Endothelial cell of umbilical vein (primary cell): ENCODE measurements at regions not wholly inside any gene's neighbourhood (a gene's known extent, or its start where the extent isn't known, plus 50 kb on each side); places are given as distances from the start of the nearest gene placed in this dataset.

Experiments used
- BruUV-seq: library from RNA; stranded (reverse); fragments of 400-500 nt; replicated peaks from 2 replicates; lab custom pipeline; 2021; lab: Mats Ljungman, UMichigan
- CTCF ChIA-PET: fragments of 300-600, 350-600 bp; sonication (Branson Sonifier 250); formaldehyde crosslinking; loops from one replicate; lab custom pipeline; 2021; ENCODE audit warnings: antibody characterized with exemption, inconsistent platforms; lab: Charles Lee
- POLR2A ChIA-PET: fragments of 300-600, 350-600 bp; sonication (Branson Sonifier 250); formaldehyde crosslinking; loops from one replicate; lab custom pipeline; 2021; ENCODE audit warnings: antibody characterized with exemption, inconsistent platforms; lab: Charles Lee
- DNase-seq: peaks from one replicate; pipeline ENCODE4 v3.0.0-alpha.2; 2011; ENCODE audit warnings: low read depth, low spot score
- FAIRE-seq: peaks from 2 replicates; lab custom pipeline; 2011; peaks lifted over from hg19 to GRCh38; lab: Jason Lieb, UNC
- H2AFZ ChIP-seq: 2 replicates; pipeline ENCODE4 v1.6.0; 2012; ENCODE audit warnings: low read depth, low read length, control low read depth, inconsistent platforms
- H3K27ac ChIP-seq: 2 replicates; pipeline ENCODE4 v1.5.1; 2011; ENCODE audit warnings: low read depth, mild to moderate bottlenecking, control low read depth, low read length, moderate library complexity; ENCODE audit not compliant: insufficient read depth
- H3K27me3 ChIP-seq, 2 experiments: 2 replicates each; pipeline versions ENCODE4 v1.6.0 to v1.6.1; 2011; ENCODE audit warnings: low read length in 2 of 2, mixed read lengths in 1 of 2; ENCODE audit not compliant: control insufficient read depth in 2 of 2, insufficient read depth in 2 of 2
- H3K36me3 ChIP-seq, 2 experiments: 2 replicates in 1 of 2; 3 replicates in 1 of 2; pipeline ENCODE4 v1.5.1; 2011; ENCODE audit warnings: low read length in 2 of 2, mild to moderate bottlenecking in 1 of 2, moderate library complexity in 1 of 2; ENCODE audit not compliant: control insufficient read depth in 2 of 2, insufficient read depth in 2 of 2; ENCODE audit errors: extremely low read depth in 1 of 2
- H3K4me1 ChIP-seq: 3 replicates; pipeline ENCODE4 v1.5.1; 2011; ENCODE audit warnings: mild to moderate bottlenecking, low read length; ENCODE audit not compliant: control insufficient read depth, insufficient read depth; ENCODE audit errors: extremely low read depth
- H3K4me2 ChIP-seq: 2 replicates; pipeline ENCODE4 v1.6.1; 2011; ENCODE audit warnings: low read length, control low read depth, mixed read lengths; ENCODE audit not compliant: insufficient read depth
- H3K4me3 ChIP-seq, 3 experiments: fragments of 200-600 bp in 1 of 3; sonication (generic), shearing (Covaris generic) in 1 of 3; replicated peaks in 1 of 3; 2 replicates each; pipeline ENCODE4 v1.5.1; 2011 to 2016; ENCODE audit warnings: control low read depth in 3 of 3, low read length in 3 of 3, mild to moderate bottlenecking in 2 of 3, inconsistent platforms in 1 of 3, low read depth in 1 of 3, moderate library complexity in 1 of 3; ENCODE audit not compliant: insufficient read depth in 1 of 3
- H3K79me2 ChIP-seq: 2 replicates; pipeline ENCODE4 v1.6.0; 2012; ENCODE audit warnings: low read length, inconsistent platforms; ENCODE audit not compliant: control insufficient read depth, insufficient read depth
- H3K9ac ChIP-seq: replicated peaks from 2 replicates; pipeline ENCODE3; 2011; ENCODE audit warnings: low read length, control low read depth; ENCODE audit not compliant: insufficient read depth; ENCODE audit errors: extremely low read depth
- H3K9me1 ChIP-seq: replicated peaks from 3 replicates; pipeline ENCODE4 v1.6.0; 2011; ENCODE audit warnings: mild to moderate bottlenecking, low read length; ENCODE audit not compliant: control insufficient read depth, insufficient read depth; ENCODE audit errors: extremely low read depth
- H3K9me3 ChIP-seq: replicated peaks from 2 replicates; pipeline ENCODE4 v1.5.1; 2012; ENCODE audit warnings: low read length, inconsistent platforms; ENCODE audit not compliant: control insufficient read depth, insufficient read depth
- H4K20me1 ChIP-seq: replicated peaks from 2 replicates; pipeline ENCODE3; 2011; ENCODE audit warnings: mild to moderate bottlenecking, low read length; ENCODE audit not compliant: control insufficient read depth, insufficient read depth; ENCODE audit errors: extremely low read depth
- EZH2 ChIP-seq: IDR thresholded peaks from 2 replicates; pipeline ENCODE4 v1.6.1; 2012; ENCODE audit warnings: borderline replicate concordance, low read depth, mild to moderate bottlenecking, moderate library complexity, low read length, inconsistent platforms; ENCODE audit not compliant: severe bottlenecking
- FOS ChIP-seq: IDR thresholded peaks from 2 replicates; pipeline ENCODE4 v1.6.1; 2011; ENCODE audit warnings: mild to moderate bottlenecking, low read length, moderate library complexity, borderline replicate concordance; ENCODE audit not compliant: insufficient read depth
- GATA2 ChIP-seq: IDR thresholded peaks from 2 replicates; pipeline ENCODE4 v1.7.0; 2011; ENCODE audit warnings: low read depth, mild to moderate bottlenecking, moderate library complexity, mixed read lengths, low read length; ENCODE audit not compliant: insufficient read length, insufficient read depth
- JUN ChIP-seq: IDR thresholded peaks from 2 replicates; pipeline ENCODE4 v1.6.1; 2011; ENCODE audit warnings: borderline replicate concordance, low read depth; ENCODE audit not compliant: insufficient read length, insufficient read depth
- MYC ChIP-seq: IDR thresholded peaks from one replicate; pipeline ENCODE4 v1.6.1; 2011; ENCODE audit warnings: mild to moderate bottlenecking, low read depth, low read length
- POLR2A ChIP-seq: IDR thresholded peaks from 2 replicates; pipeline ENCODE4 v1.6.1; 2012; ENCODE audit warnings: low read depth, mild to moderate bottlenecking, control low read depth, low read length
- POLR2AphosphoS5 ChIP-seq: IDR thresholded peaks from 2 replicates; pipeline ENCODE4 v1.6.1; 2012; ENCODE audit warnings: low read depth, mild to moderate bottlenecking, control low read depth, low read length, moderate library complexity; ENCODE audit not compliant: insufficient read depth
- dilution Hi-C: fragments of 300-500 bp; cut with MboI; formaldehyde crosslinking; loops from one replicate; pipeline ENCODE4 v1.15.0; 2019; ENCODE audit warnings: low sequenced_read_pairs; ENCODE audit not compliant: extremely low pct_ligation_motif_present
- intact Hi-C: fragments of 100-400 bp; cut with micrococcal nuclease; formaldehyde crosslinking; loops from one replicate; pipeline ENCODE4 v1.10.0; 2022
- TF ChIP-seq, protein P1 (sequence below): IDR thresholded peaks from 2 replicates; pipeline ENCODE4 v1.6.1; 2011; ENCODE audit not compliant: insufficient read depth, insufficient read length
- TF ChIP-seq, protein P2 (sequence below), 2 donors: IDR thresholded peaks; 1 replicate in 1 of 2; 2 replicates in 1 of 2; pipeline ENCODE4 v1.5.1; 2011; ENCODE audit warnings: low read length in 2 of 2, mild to moderate bottlenecking in 2 of 2, moderate library complexity in 2 of 2, control low read depth in 1 of 2, inconsistent platforms in 1 of 2, low read depth in 1 of 2; ENCODE audit not compliant: insufficient read depth in 1 of 2; ENCODE audit errors: extremely low read depth in 1 of 2

DNA sequence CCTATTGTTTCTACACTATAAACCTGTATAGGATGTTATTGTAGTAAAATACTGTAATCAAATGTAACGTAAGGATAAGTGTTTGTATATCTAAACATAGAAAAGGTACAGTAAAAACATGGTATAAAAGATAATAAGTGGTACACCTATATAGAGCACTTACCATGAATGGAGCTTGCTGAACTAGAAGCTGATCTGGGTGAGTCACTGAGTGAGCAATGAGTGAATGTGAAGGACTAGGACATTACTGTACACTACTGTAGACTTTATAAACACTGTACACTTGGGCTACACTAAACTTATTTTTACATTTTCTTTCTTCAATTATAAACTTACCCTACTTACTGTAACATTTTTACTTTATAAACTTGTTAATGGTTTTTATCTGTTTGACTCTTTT is 732.9 kb upstream of the LRRN3 start:
- no peak overlapping the region for H3K4me2 ChIP-seq
- dilution Hi-C loops, result no loop called here

More for the DNA sequence above, 732.9 kb upstream of the LRRN3 start:
- no peak for TF ChIP-seq FOS
- TF ChIP-seq, protein P1, sequence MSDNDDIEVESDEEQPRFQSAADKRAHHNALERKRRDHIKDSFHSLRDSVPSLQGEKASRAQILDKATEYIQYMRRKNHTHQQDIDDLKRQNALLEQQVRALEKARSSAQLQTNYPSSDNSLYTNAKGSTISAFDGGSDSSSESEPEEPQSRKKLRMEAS, result no peak
- no peak for TF ChIP-seq JUN
- TF ChIP-seq, protein P2, sequence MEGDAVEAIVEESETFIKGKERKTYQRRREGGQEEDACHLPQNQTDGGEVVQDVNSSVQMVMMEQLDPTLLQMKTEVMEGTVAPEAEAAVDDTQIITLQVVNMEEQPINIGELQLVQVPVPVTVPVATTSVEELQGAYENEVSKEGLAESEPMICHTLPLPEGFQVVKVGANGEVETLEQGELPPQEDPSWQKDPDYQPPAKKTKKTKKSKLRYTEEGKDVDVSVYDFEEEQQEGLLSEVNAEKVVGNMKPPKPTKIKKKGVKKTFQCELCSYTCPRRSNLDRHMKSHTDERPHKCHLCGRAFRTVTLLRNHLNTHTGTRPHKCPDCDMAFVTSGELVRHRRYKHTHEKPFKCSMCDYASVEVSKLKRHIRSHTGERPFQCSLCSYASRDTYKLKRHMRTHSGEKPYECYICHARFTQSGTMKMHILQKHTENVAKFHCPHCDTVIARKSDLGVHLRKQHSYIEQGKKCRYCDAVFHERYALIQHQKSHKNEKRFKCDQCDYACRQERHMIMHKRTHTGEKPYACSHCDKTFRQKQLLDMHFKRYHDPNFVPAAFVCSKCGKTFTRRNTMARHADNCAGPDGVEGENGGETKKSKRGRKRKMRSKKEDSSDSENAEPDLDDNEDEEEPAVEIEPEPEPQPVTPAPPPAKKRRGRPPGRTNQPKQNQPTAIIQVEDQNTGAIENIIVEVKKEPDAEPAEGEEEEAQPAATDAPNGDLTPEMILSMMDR (IDR thresholded peaks at IDR 0.05; ENCODE audit: extremely low read depth in 1 of 2, insufficient read depth in 1 of 2, low read depth in 1 of 2, low read length in 2 of 2), result no peak
- no peak for TF ChIP-seq MYC
- no peak for TF ChIP-seq POLR2AphosphoS5
- TF ChIP-seq EZH2, result no peak
- no peak for TF ChIP-seq POLR2A
- TF ChIP-seq GATA2, result no peak
- POLR2A ChIA-PET, result no interaction called here
- H3K9me1 ChIP-seq, result no peaks in the 10 kb centered on the region
- no peaks in the 10 kb centered on the region for H4K20me1 ChIP-seq
- BruUV-seq, result no TSS peak
- H3K79me2 ChIP-seq, result no peaks in the 10 kb centered on the region
- DNase-seq (no peak), FAIRE-seq (no peak)
- no peak overlapping the region for H3K27ac ChIP-seq
- intact Hi-C loops, result no loop called here
- no peaks in the 10 kb centered on the region for H3K4me1 ChIP-seq
- no peaks in the 10 kb centered on the region for H3K36me3 ChIP-seq
- H3K4me3 ChIP-seq, result no peak overlapping the region
- no peak overlapping the region for H2AFZ ChIP-seq
- no peak overlapping the region for H3K9ac ChIP-seq
- CTCF ChIA-PET, result interaction anchor here (1.3 kb wide), 1 partner anchor 77 kb away, joined by 3 read pairs; no protein-coding TSS in a partner anchor
- H3K9me3 ChIP-seq, result no peaks in the 10 kb centered on the region
- no peaks in the 10 kb centered on the region for H3K27me3 ChIP-seq
